HepG2 (cell line): ENCODE measurements at regions not wholly inside any gene's neighbourhood (a gene's known extent, or its start where the extent isn't known, plus 50 kb on each side); places are given as distances from the start of the nearest gene placed in this dataset.

Experiments
- ATAC-seq: fragments of 200-7000 bp; cut with Tn5 transposase; 3 replicates; pipeline ENCODE4 v1.9.1; 2020; ENCODE audit warnings: mild to moderate bottlenecking, moderate library complexity
- BruUV-seq: library from RNA; stranded (reverse); fragments of 400-500 nt; replicated peaks from 2 replicates; lab custom pipeline; 2021; lab: Mats Ljungman, UMichigan
- CTCF ChIA-PET: fragments of 300-600 bp; formaldehyde crosslinking; extraction: SDS; loops from one replicate; lab custom pipeline; 2021; ENCODE audit warnings: low total read pairs, inconsistent platforms, low intra/inter-chr PET ratio; lab: Yijun Ruan, JAX
- POLR2A ChIA-PET: fragments of 350-600 bp; sonication (Branson Sonifier 250); formaldehyde crosslinking; loops from one replicate; lab custom pipeline; 2020; ENCODE audit warnings: antibody characterized with exemption, inconsistent platforms; lab: Yijun Ruan, JAX
- DNase-seq: peaks from one replicate; pipeline ENCODE4 v3.0.0-alpha.2; 2015; ENCODE audit warnings: low spot score
- FAIRE-seq: peaks from 3 replicates; lab custom pipeline; 2011; peaks lifted over from hg19 to GRCh38; lab: Jason Lieb, UNC
- H2AFZ ChIP-seq: one replicate; pipeline ENCODE4 v1.6.1; 2011; ENCODE audit warnings: low read length, inconsistent platforms
- H3K27ac ChIP-seq: fragments of 300-600 bp; 3 replicates; pipeline ENCODE4 v1.8.0; 2011; ENCODE audit warnings: mixed run types, mild to moderate bottlenecking, mixed read lengths, low read length, inconsistent platforms; ENCODE audit not compliant: insufficient read depth; ENCODE audit errors: extremely low read length
- H3K27me3 ChIP-seq, 2 experiments: fragments of 200-600 bp in 1 of 2; 2 replicates in 1 of 2; 3 replicates in 1 of 2; pipeline versions ENCODE4 v1.6.0 to v1.8.0; 2011; ENCODE audit warnings: low read length in 2 of 2, mild to moderate bottlenecking in 2 of 2, moderate library complexity in 2 of 2, inconsistent platforms in 1 of 2; ENCODE audit not compliant: insufficient read depth in 2 of 2, control insufficient read depth in 1 of 2
- H3K36me3 ChIP-seq, 2 experiments: fragments of 200-600 bp in 1 of 2; replicated peaks in 1 of 2; 2 replicates in 1 of 2; 3 replicates in 1 of 2; pipeline versions ENCODE4 v1.5.1 to v1.8.0; 2011; ENCODE audit warnings: low read length in 2 of 2, inconsistent platforms in 1 of 2; ENCODE audit not compliant: insufficient read depth in 2 of 2, control insufficient read depth in 1 of 2
- H3K4me1 ChIP-seq: 2 replicates; pipeline ENCODE4 v1.5.1; 2012; ENCODE audit warnings: low read length, inconsistent platforms; ENCODE audit not compliant: insufficient read depth
- H3K4me2 ChIP-seq: 2 replicates; pipeline ENCODE4 v1.6.0; 2011; ENCODE audit warnings: low read depth, low read length, inconsistent platforms
- H3K4me3 ChIP-seq, 3 experiments: fragments of 200-600 bp in 1 of 3; sonication (generic), shearing (Covaris generic) in 1 of 3; replicated peaks in 1 of 3; 2 replicates each; pipeline ENCODE4 v1.5.1; 2011 to 2016; ENCODE audit warnings: low read length in 3 of 3, inconsistent platforms in 2 of 3, low read depth in 2 of 3, mild to moderate bottlenecking in 2 of 3, control low read depth in 1 of 3, mixed read lengths in 1 of 3; ENCODE audit not compliant: insufficient read depth in 1 of 3
- H3K79me2 ChIP-seq: one replicate; pipeline ENCODE4 v1.6.1; 2011; ENCODE audit warnings: low read length, inconsistent platforms; ENCODE audit not compliant: insufficient read depth
- H3K9ac ChIP-seq: 2 replicates; pipeline ENCODE4 v1.6.0; 2011; ENCODE audit warnings: mild to moderate bottlenecking, low read depth, low read length, inconsistent platforms; ENCODE audit not compliant: insufficient read depth
- H3K9me3 ChIP-seq: 2 replicates; pipeline ENCODE4 v1.5.1; 2012; ENCODE audit warnings: mild to moderate bottlenecking, low read length
- H4K20me1 ChIP-seq: 2 replicates; pipeline ENCODE4 v1.6.0; 2011; ENCODE audit warnings: inconsistent platforms, mild to moderate bottlenecking, low read length, moderate library complexity; ENCODE audit not compliant: insufficient read depth
- ARNT ChIP-seq: fragments of 450-650 bp; IDR thresholded peaks from 2 replicates; pipeline ENCODE4 v1.6.1; 2017
- CREM ChIP-seq, 2 experiments: sonication (generic) in 1 of 2; formaldehyde crosslinking in 1 of 2; IDR thresholded peaks; 2 replicates each; pipeline versions ENCODE4 v1.4.0 to v1.6.1; 2016 to 2020; ENCODE audit warnings: antibody characterized with exemption in 1 of 2, mild to moderate bottlenecking in 1 of 2, missing genetic modification reagents in 1 of 2
- FOXM1 ChIP-seq: sonication (generic); formaldehyde crosslinking; IDR thresholded peaks from 2 replicates; pipeline ENCODE4 v1.5.0; 2020; ENCODE audit warnings: missing genetic modification reagents
- GATAD1 ChIP-seq: IDR thresholded peaks from 2 replicates; pipeline ENCODE4 v1.6.1; 2016; ENCODE audit warnings: missing genetic modification reagents, missing compliant biosample characterization
- GTF3A ChIP-seq: sonication (generic); formaldehyde crosslinking; conservative IDR thresholded peaks from 2 replicates; pipeline ENCODE4 v1.4.0; 2020; ENCODE audit warnings: mild to moderate bottlenecking, missing genetic modification reagents
- IRF2 ChIP-seq: IDR thresholded peaks from 2 replicates; pipeline ENCODE4 v1.6.1; 2018; ENCODE audit warnings: missing genetic modification reagents, missing compliant biosample characterization
- MATR3 ChIP-seq: sonication (generic); formaldehyde crosslinking; IDR thresholded peaks from 2 replicates; pipeline ENCODE4 v1.4.0; 2020; ENCODE audit warnings: missing genetic modification reagents
- MNT ChIP-seq: fragments of 450-650 bp; IDR thresholded peaks from 2 replicates; pipeline ENCODE4 v1.6.1; 2016
- RFXAP ChIP-seq: sonication (generic); formaldehyde crosslinking; IDR thresholded peaks from 2 replicates; pipeline ENCODE4 v1.4.0; 2020; ENCODE audit warnings: missing genetic modification reagents, borderline replicate concordance
- SRF ChIP-seq: IDR thresholded peaks from 2 replicates; pipeline ENCODE4 v1.6.1; 2011; ENCODE audit warnings: mild to moderate bottlenecking, low read depth, low read length, moderate library complexity
- TEAD2 ChIP-seq: sonication (generic); formaldehyde crosslinking; IDR thresholded peaks from 2 replicates; pipeline ENCODE4 v1.9.0; 2021; ENCODE audit warnings: missing genetic modification reagents
- ZC3H4 ChIP-seq: sonication (generic); formaldehyde crosslinking; IDR thresholded peaks from 2 replicates; pipeline ENCODE4 v1.4.0; 2020; ENCODE audit warnings: missing genetic modification reagents, borderline replicate concordance
- ZNF263 ChIP-seq: sonication (generic); formaldehyde crosslinking; IDR thresholded peaks from 2 replicates; pipeline ENCODE4 v1.4.0; 2020; ENCODE audit warnings: missing genetic modification reagents
- ZNF616 ChIP-seq: sonication (generic); formaldehyde crosslinking; IDR thresholded peaks from 2 replicates; pipeline ENCODE4 v1.5.0; 2020; ENCODE audit warnings: low read depth, mild to moderate bottlenecking, missing genetic modification reagents
- ZNF720 ChIP-seq: sonication (generic); formaldehyde crosslinking; IDR thresholded peaks from 2 replicates; pipeline ENCODE4 v1.4.0; 2020; ENCODE audit warnings: missing genetic modification reagents
- ZNF782 ChIP-seq: sonication (generic); formaldehyde crosslinking; IDR thresholded peaks from 2 replicates; pipeline ENCODE4 v1.4.0; 2020; ENCODE audit warnings: missing genetic modification reagents, mild to moderate bottlenecking, borderline replicate concordance
- ZNF878 ChIP-seq: sonication (generic); formaldehyde crosslinking; IDR thresholded peaks from 2 replicates; pipeline ENCODE4 v1.8.1; 2023; ENCODE audit warnings: mild to moderate bottlenecking, missing genetic modification reagents, moderate library complexity
- WGBS: methylation state at CpG from one replicate; pipeline ENCODE4 v1.1.6; 2017; ENCODE audit warnings: low lambda C conversion rate; 5-methylcytosine and 5-hydroxymethylcytosine counted together
- in situ Hi-C: cut with HindIII; loops from 2 replicates; pipeline ENCODE4 v1.10.0; 2017; ENCODE audit warnings: low pct_unique_long_range_greater_than_20kb; ENCODE audit not compliant: extremely low pct_ligation_motif_present
- intact Hi-C: fragments of 100-400 bp; cut with micrococcal nuclease; formaldehyde crosslinking; loops from one replicate; pipeline ENCODE4 v1.10.0; 2022; ENCODE audit not compliant: unreplicated experiment
- TF ChIP-seq, protein P1 (sequence below): sonication (generic); formaldehyde crosslinking; IDR thresholded peaks from 2 replicates; pipeline ENCODE4 v1.4.0; 2020; ENCODE audit warnings: missing genetic modification reagents, low read depth, mild to moderate bottlenecking, borderline replicate concordance

DNA sequence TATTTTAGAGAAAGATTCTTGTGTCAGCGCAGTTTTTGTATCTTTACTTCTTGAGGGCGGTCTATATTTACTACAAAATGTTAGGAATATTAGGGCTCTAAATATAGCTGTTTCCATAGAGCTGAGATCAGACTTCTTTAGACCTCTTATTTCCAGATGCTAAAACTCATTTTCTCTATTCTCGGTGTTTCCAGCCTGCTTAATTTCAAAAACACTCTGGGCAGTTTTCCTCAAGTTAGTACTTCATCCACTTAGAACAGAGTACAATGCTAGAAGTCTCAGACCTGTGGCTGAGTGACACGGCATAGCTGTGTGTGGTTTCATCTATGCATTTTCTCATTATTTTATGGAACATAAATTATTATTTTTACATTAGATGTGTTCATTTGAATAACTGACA lies 346.6 kb downstream of the PABPC4L start:
- FAIRE-seq: no peak
- no peak for DNase-seq
- no peak overlapping the region for H3K4me2 ChIP-seq
- ChIA-PET POLR2A (no interaction called here), CTCF (no interaction called here)
- ATAC-seq: no peak
- no peaks in the 10 kb centered on the region for H3K79me2 ChIP-seq
- TF ChIP-seq ZNF263 (no peak), ZNF720 (CRISPR knock-in tag) (no peak), SRF (no peak), GTF3A (CRISPR knock-in tag) (no peak), FOXM1 (CRISPR knock-in tag) (no peak), TEAD2 (CRISPR knock-in tag) (no peak), GATAD1 (CRISPR knock-in tag) (no peak), RFXAP (CRISPR knock-in tag) (no peak), MNT (no peak), CREM (IDR thresholded peaks at IDR 0.05) (no peak), CREM (CRISPR knock-in tag; IDR thresholded peaks at IDR 0.05) (no peak), IRF2 (CRISPR knock-in tag) (no peak), ZNF616 (CRISPR knock-in tag) (no peak), ZC3H4 (CRISPR knock-in tag) (no peak), ARNT (no peak), ZNF878 (CRISPR knock-in tag) (no peak), MATR3 (CRISPR knock-in tag) (no peak), ZNF782 (CRISPR knock-in tag) (no peak)
- TF ChIP-seq, protein P1, sequence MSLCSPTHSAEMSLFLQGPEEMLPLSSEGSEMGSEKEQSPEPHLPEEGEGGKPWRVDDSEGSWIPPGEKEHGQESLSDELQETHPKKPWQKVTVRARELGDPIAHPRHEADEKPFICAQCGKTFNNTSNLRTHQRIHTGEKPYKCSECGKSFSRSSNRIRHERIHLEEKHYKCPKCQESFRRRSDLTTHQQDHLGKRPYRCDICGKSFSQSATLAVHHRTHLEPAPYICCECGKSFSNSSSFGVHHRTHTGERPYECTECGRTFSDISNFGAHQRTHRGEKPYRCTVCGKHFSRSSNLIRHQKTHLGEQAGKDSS (CRISPR knock-in tag): no peak
- H3K36me3 ChIP-seq: no peaks in the 10 kb centered on the region
- in situ Hi-C loops: no loop called here
- no peaks in the 10 kb centered on the region for H3K4me1 ChIP-seq
- no peak overlapping the region for H3K4me3 ChIP-seq
- H3K9ac ChIP-seq: no peak overlapping the region
- H3K27ac ChIP-seq: no peak overlapping the region
- 15% methylated on average over 4 of the region's 4 CpGs for WGBS
- no peaks in the 10 kb centered on the region for H3K9me3 ChIP-seq
- H3K27me3 ChIP-seq: no peaks in the 10 kb centered on the region
- no peak overlapping the region for H2AFZ ChIP-seq
- BruUV-seq: no TSS peak
- H4K20me1 ChIP-seq: no peaks in the 10 kb centered on the region
- intact Hi-C loops: no loop called here
